H9 (cell line): ENCODE measurements at regions not wholly inside any gene's neighbourhood (a gene's known extent, or its start where the extent isn't known, plus 50 kb on each side); places are given as distances from the start of the nearest gene placed in this dataset.

Experiments used
- DNase-seq: peaks from one replicate; pipeline ENCODE4 v3.0.0-alpha.2; 2017
- H2AFZ ChIP-seq: one replicate; pipeline ENCODE4 v1.6.1; 2013; ENCODE audit warnings: mild to moderate bottlenecking, low read length, control low read depth, moderate library complexity
- H2AK5ac ChIP-seq: 2 replicates; pipeline ENCODE4 v1.6.1; 2013; ENCODE audit warnings: low read length, control low read depth, mixed read lengths; ENCODE audit not compliant: insufficient read length
- H2BK120ac ChIP-seq: one replicate; pipeline ENCODE4 v1.6.1; 2013; ENCODE audit warnings: low read depth, mild to moderate bottlenecking, low read length, control low read depth, inconsistent platforms; ENCODE audit not compliant: poor library complexity, severe bottlenecking
- H2BK12ac ChIP-seq: 2 replicates; pipeline ENCODE4 v1.6.1; 2013; ENCODE audit warnings: low read length, control low read depth, mixed read lengths, low read depth; ENCODE audit not compliant: insufficient read length
- H2BK15ac ChIP-seq: 2 replicates; pipeline ENCODE4 v1.6.1; 2013; ENCODE audit warnings: low read depth, low read length, control low read depth
- H2BK20ac ChIP-seq: one replicate; pipeline ENCODE4 v1.6.1; 2013; ENCODE audit warnings: low read depth, mild to moderate bottlenecking, low read length, control low read depth, inconsistent platforms; ENCODE audit not compliant: poor library complexity, severe bottlenecking
- H2BK5ac ChIP-seq: 2 replicates; pipeline ENCODE4 v1.6.1; 2013; ENCODE audit warnings: low read length, control low read depth, mixed read lengths; ENCODE audit not compliant: insufficient read length
- H3K14ac ChIP-seq: 2 replicates; pipeline ENCODE4 v1.6.1; 2013; ENCODE audit warnings: low read length, control low read depth; ENCODE audit not compliant: insufficient read depth
- H3K18ac ChIP-seq: 2 replicates; pipeline ENCODE4 v1.6.1; 2013; ENCODE audit warnings: low read depth, mild to moderate bottlenecking, mixed read lengths, low read length, control low read depth; ENCODE audit not compliant: insufficient read length
- H3K23ac ChIP-seq: 2 replicates; pipeline ENCODE4 v1.6.1; 2013; ENCODE audit warnings: low read length, control low read depth, mixed read lengths, low read depth; ENCODE audit not compliant: insufficient read length
- H3K23me2 ChIP-seq: 2 replicates; pipeline ENCODE4 v1.6.1; 2013; ENCODE audit warnings: low read depth, mild to moderate bottlenecking, mixed read lengths, low read length, control low read depth; ENCODE audit not compliant: insufficient read length, poor library complexity, severe bottlenecking
- H3K27ac ChIP-seq: 2 replicates; pipeline ENCODE4 v1.5.1; 2013; ENCODE audit warnings: low read length, control low read depth, mixed read lengths, low read depth; ENCODE audit not compliant: insufficient read length
- H3K27me3 ChIP-seq: 2 replicates; pipeline ENCODE4 v1.6.1; 2013; ENCODE audit warnings: low read length, control low read depth, inconsistent platforms; ENCODE audit not compliant: insufficient read depth
- H3K4ac ChIP-seq: 2 replicates; pipeline ENCODE4 v1.6.1; 2013; ENCODE audit warnings: low read depth, mild to moderate bottlenecking, control low read depth, inconsistent platforms, low read length, moderate library complexity
- H3K4me1 ChIP-seq: 2 replicates; pipeline ENCODE4 v1.6.1; 2013; ENCODE audit warnings: low read length, control low read depth, inconsistent platforms; ENCODE audit not compliant: insufficient read depth
- H3K4me2 ChIP-seq: 2 replicates; pipeline ENCODE4 v1.6.1; 2013; ENCODE audit warnings: low read length, control low read depth, mixed read lengths; ENCODE audit not compliant: insufficient read length, insufficient read depth
- H3K56ac ChIP-seq: 2 replicates; pipeline ENCODE4 v1.6.1; 2013; ENCODE audit warnings: low read depth, mild to moderate bottlenecking, mixed read lengths, low read length, control low read depth; ENCODE audit not compliant: insufficient read length
- H3K79me1 ChIP-seq: 2 replicates; pipeline ENCODE4 v1.6.1; 2013; ENCODE audit warnings: low read depth, mild to moderate bottlenecking, moderate library complexity, low read length, control low read depth, inconsistent platforms; ENCODE audit not compliant: insufficient read depth, poor library complexity, severe bottlenecking
- H3K79me2 ChIP-seq: 2 replicates; pipeline ENCODE4 v1.6.1; 2013; ENCODE audit warnings: low read length, control low read depth, inconsistent platforms; ENCODE audit not compliant: insufficient read depth
- H3K9ac ChIP-seq: 2 replicates; pipeline ENCODE4 v1.6.1; 2013; ENCODE audit warnings: low read length, control low read depth, mixed read lengths; ENCODE audit not compliant: insufficient read length; ENCODE audit errors: extremely low read depth
- H3K9me3 ChIP-seq: one replicate; pipeline ENCODE4 v1.6.1; 2013; ENCODE audit warnings: low read depth, low read length, inconsistent platforms; ENCODE audit not compliant: control insufficient read depth
- H3T11ph ChIP-seq: one replicate; pipeline ENCODE4 v1.6.1; 2013; ENCODE audit warnings: mild to moderate bottlenecking, low read length, control low read depth, inconsistent platforms
- H4K20me1 ChIP-seq: one replicate; pipeline ENCODE4 v1.6.1; 2013; ENCODE audit not compliant: control insufficient read depth, insufficient read length, insufficient read depth
- H4K5ac ChIP-seq: 2 replicates; pipeline ENCODE4 v1.6.1; 2013; ENCODE audit warnings: low read depth, mild to moderate bottlenecking, mixed read lengths, low read length, control low read depth; ENCODE audit not compliant: insufficient read length
- H4K8ac ChIP-seq: replicated peaks from 2 replicates; pipeline ENCODE4 v1.6.1; 2013; ENCODE audit warnings: low read length, control low read depth, mixed read lengths, low read depth; ENCODE audit not compliant: insufficient read length
- H4K91ac ChIP-seq: 2 replicates; pipeline ENCODE4 v1.6.1; 2013; ENCODE audit warnings: low read depth, mild to moderate bottlenecking, moderate library complexity, mixed read lengths, low read length, control low read depth; ENCODE audit not compliant: insufficient read length
- H3K27ac Mint-ChIP-seq, 3 experiments: 2 replicates in 2 of 3; 3 replicates in 1 of 3; pipeline ENCODE4 v1.8.0; 2020 to 2021; ENCODE audit warnings: mixed read lengths in 3 of 3, mild to moderate bottlenecking in 1 of 3, moderate library complexity in 1 of 3
- H3K27me3 Mint-ChIP-seq: 2 replicates; pipeline ENCODE4 v1.8.0; 2021; ENCODE audit warnings: low read depth, mild to moderate bottlenecking, moderate library complexity, mixed read lengths
- H3K36me3 Mint-ChIP-seq, 3 experiments: 2 replicates in 2 of 3; 3 replicates in 1 of 3; pipeline ENCODE4 v1.8.0; 2020 to 2021; ENCODE audit warnings: low read depth in 3 of 3, mixed read lengths in 3 of 3; ENCODE audit not compliant: insufficient read depth in 1 of 3
- H3K4me1 Mint-ChIP-seq, 2 experiments: 2 replicates each; pipeline ENCODE4 v1.8.0; 2020; ENCODE audit warnings: mixed read lengths in 2 of 2
- H3K4me3 Mint-ChIP-seq, 2 experiments: 2 replicates in 1 of 2; 3 replicates in 1 of 2; pipeline ENCODE4 v1.8.0; 2020 to 2021; ENCODE audit warnings: mild to moderate bottlenecking in 2 of 2, mixed read lengths in 2 of 2, moderate library complexity in 1 of 2
- H3K9me3 Mint-ChIP-seq, 2 experiments: 2 replicates in 1 of 2; 3 replicates in 1 of 2; pipeline ENCODE4 v1.8.0; 2020; ENCODE audit warnings: mild to moderate bottlenecking in 2 of 2, mixed read lengths in 2 of 2, moderate library complexity in 1 of 2
- WGBS: extraction: QIAGEN DNeasy Blood & Tissue Kit; methylation state at CpG from one replicate; pipeline ENCODE4 v1.1.7; 2013; ENCODE audit warnings: missing lambda C conversion rate, low lambda C conversion rate, mixed read lengths; ENCODE audit not compliant: insufficient read length; ENCODE audit errors: extremely low coverage; 5-methylcytosine and 5-hydroxymethylcytosine counted together
- TF ChIP-seq, protein P1 (sequence below): fragments of 200-600 bp; sonication (generic); conservative IDR thresholded peaks from 3 replicates; pipeline ENCODE4 v1.8.0; 2021; ENCODE audit warnings: antibody characterized with exemption, mild to moderate bottlenecking

DNA sequence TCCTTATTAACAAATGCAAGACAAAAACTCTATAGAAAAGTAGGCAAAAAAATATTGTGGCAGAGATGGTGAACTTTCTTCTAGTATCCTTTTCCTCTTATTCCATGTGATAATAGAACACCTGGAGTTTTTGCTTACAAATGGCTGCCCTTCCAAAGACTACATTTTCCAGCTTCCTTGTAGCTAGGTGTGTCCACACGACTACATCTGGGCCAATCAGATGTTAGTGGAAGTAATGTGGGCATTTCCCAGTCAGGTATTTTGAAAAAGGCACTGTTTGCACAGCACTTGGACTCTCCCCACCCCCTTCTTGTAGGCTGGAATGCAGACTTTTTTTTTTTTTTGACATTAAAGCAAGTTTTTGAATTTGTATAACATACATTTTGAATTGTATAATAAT, 105.5 kb upstream of the TBX20 start:
- Mint-ChIP-seq H3K27ac (no peak overlapping the region), H3K36me3 (no peaks in the 10 kb centered on the region; a peak in 2 of 7 replicates), H3K4me1 (peaks cover 7 to 8% of the 10 kb centered on the region in 2 experiments), H3K27me3 (peaks cover 8% of the 10 kb centered on the region), H3K9me3 (no peaks in the 10 kb centered on the region; a peak in 2 of 5 replicates), H3K4me3 (no peak overlapping the region)
- H3K4me2 ChIP-seq: no peak overlapping the region
- no peak overlapping the region for H2BK12ac ChIP-seq
- H3K9ac ChIP-seq: no peak overlapping the region
- no peak overlapping the region for H3K27ac ChIP-seq
- H3T11ph ChIP-seq: no peak overlapping the region
- H3K18ac ChIP-seq: no peak overlapping the region
- no peaks in the 10 kb centered on the region for H3K9me3 ChIP-seq
- no peaks in the 10 kb centered on the region for H3K23me2 ChIP-seq
- H3K79me1 ChIP-seq: no peaks in the 10 kb centered on the region
- WGBS: no CpG with 5 or more reads among the region's 1 CpG
- H3K27me3 ChIP-seq: no peaks in the 10 kb centered on the region
- H3K56ac ChIP-seq: no peak overlapping the region
- H4K8ac ChIP-seq: no peak overlapping the region
- no peaks in the 10 kb centered on the region for H3K79me2 ChIP-seq
- no peak overlapping the region for H2AK5ac ChIP-seq
- no peak overlapping the region for H2BK15ac ChIP-seq
- no peak overlapping the region for H3K14ac ChIP-seq
- no peak overlapping the region for H3K4ac ChIP-seq
- no peak for DNase-seq
- no peak overlapping the region for H2BK5ac ChIP-seq
- no peak overlapping the region for H2BK20ac ChIP-seq
- no peak overlapping the region for H2AFZ ChIP-seq
- H3K23ac ChIP-seq: no peak overlapping the region
- H4K5ac ChIP-seq: no peak overlapping the region
- TF ChIP-seq, protein P1, sequence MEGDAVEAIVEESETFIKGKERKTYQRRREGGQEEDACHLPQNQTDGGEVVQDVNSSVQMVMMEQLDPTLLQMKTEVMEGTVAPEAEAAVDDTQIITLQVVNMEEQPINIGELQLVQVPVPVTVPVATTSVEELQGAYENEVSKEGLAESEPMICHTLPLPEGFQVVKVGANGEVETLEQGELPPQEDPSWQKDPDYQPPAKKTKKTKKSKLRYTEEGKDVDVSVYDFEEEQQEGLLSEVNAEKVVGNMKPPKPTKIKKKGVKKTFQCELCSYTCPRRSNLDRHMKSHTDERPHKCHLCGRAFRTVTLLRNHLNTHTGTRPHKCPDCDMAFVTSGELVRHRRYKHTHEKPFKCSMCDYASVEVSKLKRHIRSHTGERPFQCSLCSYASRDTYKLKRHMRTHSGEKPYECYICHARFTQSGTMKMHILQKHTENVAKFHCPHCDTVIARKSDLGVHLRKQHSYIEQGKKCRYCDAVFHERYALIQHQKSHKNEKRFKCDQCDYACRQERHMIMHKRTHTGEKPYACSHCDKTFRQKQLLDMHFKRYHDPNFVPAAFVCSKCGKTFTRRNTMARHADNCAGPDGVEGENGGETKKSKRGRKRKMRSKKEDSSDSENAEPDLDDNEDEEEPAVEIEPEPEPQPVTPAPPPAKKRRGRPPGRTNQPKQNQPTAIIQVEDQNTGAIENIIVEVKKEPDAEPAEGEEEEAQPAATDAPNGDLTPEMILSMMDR: no peak
- no peaks in the 10 kb centered on the region for H4K20me1 ChIP-seq
- H2BK120ac ChIP-seq: no peak overlapping the region
- H4K91ac ChIP-seq: no peak overlapping the region
- no peaks in the 10 kb centered on the region for H3K4me1 ChIP-seq
